Body of pancreas (tissue), 4 donors: ENCODE measurements at regions not wholly inside any gene's neighbourhood (a gene's known extent, or its start where the extent isn't known, plus 50 kb on each side); places are given as distances from the start of the nearest gene placed in this dataset.
A peak's percentile ranks its signal among the peaks of the same experiment; 100 is the strongest.

ENCODE experiments used
- ATAC-seq: fragments of 150-250 bp; one replicate; pipeline ENCODE4 v1.9.1; 2016
- DNase-seq, 4 donors: peaks; one replicate each; pipeline ENCODE4 v3.0.0-alpha.2; 2019
- H3K27ac ChIP-seq, 4 donors: fragments of 200-600 bp; sonication (generic); 1 replicate in 3 of 4; 2 replicates in 1 of 4; pipeline versions ENCODE4 v1.5.1 to v1.6.1; 2016 to 2019; ENCODE audit warnings: mild to moderate bottlenecking in 1 of 4, mixed read lengths in 1 of 4, moderate library complexity in 1 of 4
- H3K27me3 ChIP-seq, 2 donors: fragments of 200-600 bp; sonication (generic); one replicate each; pipeline ENCODE4 v1.6.0; 2016; ENCODE audit warnings: mild to moderate bottlenecking in 1 of 2
- H3K36me3 ChIP-seq, 2 donors: fragments of 200-600 bp; sonication (generic); replicated peaks in 1 of 2; 2 replicates each; pipeline ENCODE4 v1.5.1; 2016; ENCODE audit warnings: low read depth in 2 of 2; ENCODE audit not compliant: insufficient read depth in 1 of 2
- H3K4me1 ChIP-seq: fragments of 200-600 bp; sonication (generic); one replicate; pipeline ENCODE4 v1.6.0; 2016
- H3K4me3 ChIP-seq, 2 donors: fragments of 200-600 bp; sonication (generic); 1 replicate in 1 of 2; 2 replicates in 1 of 2; pipeline ENCODE4 v1.5.1; 2016 to 2019
- H3K9me3 ChIP-seq, 3 donors: fragments of 200-600 bp; sonication (generic); 1 replicate in 2 of 3; 2 replicates in 1 of 3; pipeline ENCODE4 v1.5.1; 2016
- POLR2A ChIP-seq, 3 donors: fragments of 450-650 bp; IDR thresholded peaks; one replicate each; pipeline ENCODE4 v1.6.1; 2016; ENCODE audit warnings: antibody characterized with exemption in 3 of 3, mild to moderate bottlenecking in 2 of 3
- WGBS, 2 donors: methylation state at CpG; one replicate each; pipeline ENCODE4 v1.1.5; 2017; 5-methylcytosine and 5-hydroxymethylcytosine counted together
- intact Hi-C: fragments of 100-400 bp; cut with DNase I; formaldehyde crosslinking; loops from one replicate; pipeline ENCODE4 v1.15.1; 2023
- TF ChIP-seq, protein P1 (sequence below), 7 experiments: fragments of 450-650 bp in 4 of 7; fragments of 200-600 bp in 3 of 7; sonication (generic) in 3 of 7; IDR thresholded peaks; one replicate each; pipeline ENCODE4 v1.5.1; 2016 to 2019; ENCODE audit warnings: antibody characterized with exemption in 7 of 7

DNA sequence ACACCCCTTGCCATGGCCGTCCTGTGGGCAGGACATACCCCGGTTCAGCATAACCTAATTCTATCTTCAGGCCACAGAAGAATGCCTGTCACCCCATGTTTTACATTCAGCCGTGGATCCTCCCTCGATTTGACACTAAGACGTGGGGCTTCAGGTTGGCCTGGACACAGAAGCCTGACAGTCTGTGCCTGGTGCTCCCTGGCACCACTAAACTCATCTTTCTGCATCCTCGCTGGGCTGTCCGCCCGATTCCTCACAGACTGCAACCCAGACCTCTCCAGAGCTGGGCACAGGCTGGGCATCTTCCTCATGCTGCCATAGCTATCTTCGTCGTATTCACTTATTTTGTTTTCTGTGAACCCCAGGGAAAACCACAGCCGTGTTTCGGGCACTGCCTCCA, 117.8 kb upstream of the IQSEC1 start:
- WGBS, 2 donors = 82 to 90% methylated on average over 12 of the region's 12 CpGs
- Histone ChIP-seq H3K9me3 (no peaks in the 10 kb centered on the region), H3K4me3 (no peak overlapping the region), H3K4me1 (peaks cover 6% of the 10 kb centered on the region), H3K36me3 (no peaks in the 10 kb centered on the region), H3K27me3 (no peaks in the 10 kb centered on the region), H3K27ac (no peak overlapping the region)
- ATAC-seq (no peak), DNase-seq (no peak)
- intact Hi-C loops = no loop called here
- no peak for TF ChIP-seq POLR2A (IDR thresholded peaks at IDR 0.05)
- TF ChIP-seq, protein P1, sequence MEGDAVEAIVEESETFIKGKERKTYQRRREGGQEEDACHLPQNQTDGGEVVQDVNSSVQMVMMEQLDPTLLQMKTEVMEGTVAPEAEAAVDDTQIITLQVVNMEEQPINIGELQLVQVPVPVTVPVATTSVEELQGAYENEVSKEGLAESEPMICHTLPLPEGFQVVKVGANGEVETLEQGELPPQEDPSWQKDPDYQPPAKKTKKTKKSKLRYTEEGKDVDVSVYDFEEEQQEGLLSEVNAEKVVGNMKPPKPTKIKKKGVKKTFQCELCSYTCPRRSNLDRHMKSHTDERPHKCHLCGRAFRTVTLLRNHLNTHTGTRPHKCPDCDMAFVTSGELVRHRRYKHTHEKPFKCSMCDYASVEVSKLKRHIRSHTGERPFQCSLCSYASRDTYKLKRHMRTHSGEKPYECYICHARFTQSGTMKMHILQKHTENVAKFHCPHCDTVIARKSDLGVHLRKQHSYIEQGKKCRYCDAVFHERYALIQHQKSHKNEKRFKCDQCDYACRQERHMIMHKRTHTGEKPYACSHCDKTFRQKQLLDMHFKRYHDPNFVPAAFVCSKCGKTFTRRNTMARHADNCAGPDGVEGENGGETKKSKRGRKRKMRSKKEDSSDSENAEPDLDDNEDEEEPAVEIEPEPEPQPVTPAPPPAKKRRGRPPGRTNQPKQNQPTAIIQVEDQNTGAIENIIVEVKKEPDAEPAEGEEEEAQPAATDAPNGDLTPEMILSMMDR (IDR thresholded peaks at IDR 0.05) = no peak

DNA sequence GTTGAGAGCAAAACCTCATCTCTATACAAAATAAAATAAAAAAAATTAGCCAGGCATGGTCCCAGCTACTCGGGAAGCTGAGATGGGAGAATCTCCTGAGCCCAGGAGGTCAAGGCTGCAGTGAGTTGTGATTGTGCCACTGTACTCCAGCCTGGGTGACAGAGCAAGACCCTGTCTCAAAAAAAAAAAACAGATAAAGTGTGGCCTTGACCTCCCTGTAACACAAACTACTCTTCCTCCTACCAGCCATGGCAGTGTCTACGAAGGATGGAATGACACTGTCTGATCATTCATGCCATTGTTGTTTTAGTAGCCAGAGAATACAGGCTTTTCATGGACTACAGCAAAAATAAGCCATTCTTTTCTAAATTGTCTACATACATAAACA, 117.1 kb upstream of the IQSEC1 start:
- H3K4me3 ChIP-seq = no peak overlapping the region
- DNase-seq (no peak), ATAC-seq (no peak)
- no peaks in the 10 kb centered on the region for H3K27me3 ChIP-seq
- H3K9me3 ChIP-seq = no peaks in the 10 kb centered on the region
- no peaks in the 10 kb centered on the region for H3K36me3 ChIP-seq
- no peak overlapping the region for H3K27ac ChIP-seq
- WGBS, 2 donors = 78 to 82% methylated on average over 2 of the region's 2 CpGs
- intact Hi-C loops = no loop called here
- peaks cover 6% of the 10 kb centered on the region for H3K4me1 ChIP-seq
- TF ChIP-seq POLR2A (IDR thresholded peaks at IDR 0.05) = no peak
- TF ChIP-seq, protein P1 (IDR thresholded peaks at IDR 0.05) = no peak

DNA sequence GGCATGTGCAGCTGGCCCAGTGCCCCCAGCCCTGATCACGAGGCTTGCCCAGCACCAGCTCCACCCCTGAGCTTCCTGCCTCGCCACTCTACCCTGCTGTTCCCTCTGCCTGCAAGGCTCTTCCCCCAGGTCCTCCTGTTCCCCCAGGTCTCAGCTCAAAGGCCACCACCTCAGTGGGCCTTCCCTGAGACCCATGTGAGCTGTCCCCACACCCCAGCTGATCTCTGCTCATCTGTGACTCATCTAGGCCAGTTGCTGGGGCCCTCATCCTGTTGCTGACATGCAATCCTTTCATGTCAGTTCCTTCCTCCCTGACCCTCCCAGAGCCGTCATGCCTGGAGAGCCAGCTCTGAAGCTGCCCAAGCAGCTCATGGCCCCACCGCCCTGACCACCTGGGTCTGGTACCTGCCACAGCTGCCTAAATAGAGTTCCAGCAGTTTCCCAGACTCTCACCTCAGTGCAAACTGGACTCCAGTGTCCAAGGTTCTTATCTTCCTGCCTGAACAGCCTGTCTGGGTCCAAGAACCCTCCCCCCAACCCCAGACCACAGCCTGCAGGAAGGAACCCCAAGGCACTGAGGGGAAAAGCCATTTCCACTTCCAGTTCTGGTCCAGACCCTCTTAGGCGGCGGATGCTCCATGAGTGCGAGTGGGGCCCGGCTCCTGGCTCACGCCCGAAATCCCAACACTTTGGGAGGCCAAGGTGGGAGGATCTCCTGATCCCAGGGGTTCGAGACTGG, 116.6 kb upstream of the IQSEC1 start:
- intact Hi-C loops = no loop called here

DNA sequence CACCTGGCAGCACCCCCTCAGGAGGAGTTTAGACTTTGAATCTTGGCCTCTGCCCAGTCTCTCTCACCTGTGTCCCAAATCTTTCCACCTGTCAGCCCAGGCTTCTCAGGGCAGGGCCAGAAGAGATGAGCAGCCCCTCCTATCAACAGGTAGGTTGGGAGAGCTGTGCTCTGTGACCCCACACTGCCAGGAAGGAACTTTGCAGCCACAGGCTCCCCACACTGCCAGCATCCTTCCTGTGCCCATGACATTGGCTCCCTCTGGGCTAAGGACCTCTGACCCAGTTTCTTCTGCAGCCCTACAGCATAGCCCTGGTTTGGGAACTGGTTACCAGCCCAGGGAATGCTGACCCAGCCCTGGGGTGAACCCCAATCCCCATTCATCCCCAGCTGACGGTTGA, 115.7 kb upstream of the IQSEC1 start:
- Histone ChIP-seq H3K27ac (no peak overlapping the region), H3K9me3 (no peaks in the 10 kb centered on the region), H3K27me3 (no peaks in the 10 kb centered on the region), H3K4me3 (no peak overlapping the region), H3K36me3 (no peaks in the 10 kb centered on the region), H3K4me1 (no peaks in the 10 kb centered on the region)
- WGBS, 2 donors = 67 to 100% methylated on average over 1 of the region's 1 CpG
- intact Hi-C loops = no loop called here
- no peak for TF ChIP-seq POLR2A (IDR thresholded peaks at IDR 0.05)
- TF ChIP-seq, protein P1 (IDR thresholded peaks at IDR 0.05) = no peak
- ATAC-seq = no peak
- DNase-seq = no peak

More for the DNA sequence above, 116.6 kb upstream of the IQSEC1 start:
- H3K36me3 ChIP-seq = no peaks in the 10 kb centered on the region
- TF ChIP-seq POLR2A (IDR thresholded peaks at IDR 0.05) = no peak
- TF ChIP-seq, protein P1 (IDR thresholded peaks at IDR 0.05) = no peak
- H3K9me3 ChIP-seq = no peaks in the 10 kb centered on the region
- no peak overlapping the region for H3K4me3 ChIP-seq
- H3K27ac ChIP-seq = no peak overlapping the region
- DNase-seq (peak in 1 of 4 donors; percentile 8), ATAC-seq (peak; percentile 15)
- H3K27me3 ChIP-seq = no peaks in the 10 kb centered on the region
- H3K4me1 ChIP-seq = peaks cover 3% of the 10 kb centered on the region
- WGBS, 2 donors = 89 to 90% methylated on average over 10 to 11 of the region's 11 CpGs

DNA sequence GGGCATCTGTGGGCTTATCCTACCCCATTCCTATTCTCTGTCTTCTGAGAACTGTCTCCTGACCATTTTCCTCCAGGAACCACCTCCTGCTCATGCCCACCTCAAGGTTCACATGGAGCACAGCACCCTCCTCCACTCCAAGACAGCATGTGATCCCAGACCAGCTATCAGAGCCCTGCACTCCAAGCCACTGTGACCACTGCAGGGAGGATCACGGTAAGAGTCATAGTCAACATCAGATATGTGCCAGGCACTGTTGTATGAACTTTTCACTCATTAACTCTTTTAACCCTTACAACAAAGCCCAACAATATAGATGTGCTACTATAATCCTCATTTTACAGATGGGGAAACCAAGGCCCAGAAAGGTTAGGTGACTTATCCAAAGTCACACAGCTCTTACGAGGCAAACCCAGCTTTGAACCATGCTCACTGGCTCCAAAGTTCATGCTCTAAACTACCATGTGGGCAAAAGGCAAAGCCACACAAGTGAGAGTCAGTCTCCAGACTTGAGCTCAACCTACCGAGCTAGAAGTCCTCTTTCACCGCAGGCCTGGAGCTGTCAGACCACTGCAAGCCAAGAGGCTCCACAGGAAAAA, 115.1 kb upstream of the IQSEC1 start:
- no peaks in the 10 kb centered on the region for H3K4me1 ChIP-seq
- DNase-seq = no peak
- no peaks in the 10 kb centered on the region for H3K27me3 ChIP-seq
- TF ChIP-seq POLR2A (IDR thresholded peaks at IDR 0.05) = no peak
- TF ChIP-seq, protein P1 (IDR thresholded peaks at IDR 0.05) = no peak
- H3K36me3 ChIP-seq = no peaks in the 10 kb centered on the region
- whole genome bisulfite sequencing, 2 donors = 91 to 94% methylated on average over 4 of the region's 4 CpGs
- no peak overlapping the region for H3K4me3 ChIP-seq
- ATAC-seq = no peak
- no peak overlapping the region for H3K27ac ChIP-seq
- intact Hi-C loops = no loop called here
- no peaks in the 10 kb centered on the region for H3K9me3 ChIP-seq
